AG04450 (cell line): ENCODE measurements at regions not wholly inside any gene's neighbourhood (a gene's known extent, or its start where the extent isn't known, plus 50 kb on each side); places are given as distances from the start of the nearest gene placed in this dataset.

Experiments used
- CTCF ChIA-PET: fragments of 300-600, 350-600 bp; formaldehyde crosslinking; extraction: SDS; loops from one replicate; lab custom pipeline; 2022; ENCODE audit warnings: antibody characterized with exemption, inconsistent platforms; lab: Charles Lee
- POLR2A ChIA-PET: fragments of 350-600 bp; formaldehyde crosslinking; extraction: SDS; loops from one replicate; lab custom pipeline; 2021; ENCODE audit warnings: antibody characterized with exemption, inconsistent platforms; lab: Yijun Ruan, JAX
- DNase-seq: peaks from one replicate; pipeline ENCODE4 v3.0.0-alpha.2; 2011; ENCODE audit warnings: low read depth, low spot score
- H3K27ac ChIP-seq: one replicate; pipeline ENCODE4 v1.5.1; 2012; ENCODE audit warnings: low read depth, low read length, control low read depth
- H3K27me3 ChIP-seq: one replicate; pipeline ENCODE4 v1.6.0; 2012; ENCODE audit warnings: low read length; ENCODE audit not compliant: control insufficient read depth, insufficient read depth
- H3K4me3 ChIP-seq: 2 replicates; pipeline ENCODE4 v1.5.1; 2011; ENCODE audit warnings: mild to moderate bottlenecking, low read depth, low read length, control low read depth
- H3K9me3 ChIP-seq: 2 replicates; pipeline ENCODE4 v1.5.1; 2012; ENCODE audit warnings: low read length; ENCODE audit not compliant: control insufficient read depth, insufficient read depth
- CTCF ChIP-seq: IDR thresholded peaks from 2 replicates; pipeline ENCODE4 v1.5.1; 2011; ENCODE audit warnings: low read depth, low read length, control low read depth, inconsistent platforms

GRCh38 chr6:111984516-111985201 is 69.2 kb upstream of the CCN6 start:
- no peaks in the 10 kb centered on the region for H3K27me3 ChIP-seq
- DNase-seq: no peak
- POLR2A ChIA-PET: interaction anchor here (1.1 to 1.2 kb wide), 2 partner anchors 11 to 12 kb away, joined by 3 read pairs; no protein-coding TSS in a partner anchor

GRCh38 chr6:111985202-111985731 is 68.6 kb upstream of the CCN6 start:
- POLR2A ChIA-PET: interaction anchor here (1.1 to 1.2 kb wide), 2 partner anchors 11 to 12 kb away, joined by 3 read pairs; no protein-coding TSS in a partner anchor
- Histone ChIP-seq H3K27ac (no peak overlapping the region), H3K4me3 (no peak overlapping the region), H3K9me3 (no peaks in the 10 kb centered on the region), H3K27me3 (no peaks in the 10 kb centered on the region)
- CTCF ChIA-PET: interaction anchor here (1.1 to 1.2 kb wide), 2 partner anchors 11 to 44 kb away, joined by 3 to 4 read pairs; no protein-coding TSS in a partner anchor
- TF ChIP-seq CTCF: no peak
- DNase-seq: peak; percentile 59

More at GRCh38 chr6:111984516-111985201, 69.2 kb upstream of the CCN6 start:
- no peaks in the 10 kb centered on the region for H3K9me3 ChIP-seq
- CTCF ChIA-PET: interaction anchor here (1.1 to 1.2 kb wide), 2 partner anchors 12 to 44 kb away, joined by 3 to 4 read pairs; no protein-coding TSS in a partner anchor
- no peak for TF ChIP-seq CTCF
- no peak overlapping the region for H3K27ac ChIP-seq
- no peak overlapping the region for H3K4me3 ChIP-seq

DNA sequence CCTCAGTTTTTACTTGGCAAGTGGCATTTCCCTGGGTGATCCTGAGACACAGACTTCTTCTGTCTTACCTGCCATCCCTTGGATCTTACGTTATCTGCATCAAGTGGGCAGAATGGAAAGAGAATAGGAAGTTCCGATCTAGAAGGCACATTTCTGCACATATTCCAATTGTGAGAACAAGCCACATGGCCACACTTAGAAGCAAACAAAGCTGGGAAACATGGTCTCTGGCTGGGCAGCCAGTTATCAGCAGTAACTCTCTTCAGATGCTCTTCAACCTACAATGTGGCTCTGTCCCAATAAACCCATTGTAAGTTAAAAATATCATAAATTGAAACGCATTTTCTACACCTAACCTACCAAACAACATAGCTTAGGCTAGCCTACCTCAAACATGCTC is 67.3 kb upstream of the CCN6 start:
- no peaks in the 10 kb centered on the region for H3K9me3 ChIP-seq
- DNase-seq: no peak
- H3K4me3 ChIP-seq: no peak overlapping the region
- POLR2A ChIA-PET: no interaction called here
- CTCF ChIA-PET: interaction anchor here (1.1 to 1.5 kb wide), 2 partner anchors 10 to 57 kb away, joined by 5 to 9 read pairs; no protein-coding TSS in a partner anchor
- no peaks in the 10 kb centered on the region for H3K27me3 ChIP-seq
- H3K27ac ChIP-seq: no peak overlapping the region
- no peak for TF ChIP-seq CTCF

DNA sequence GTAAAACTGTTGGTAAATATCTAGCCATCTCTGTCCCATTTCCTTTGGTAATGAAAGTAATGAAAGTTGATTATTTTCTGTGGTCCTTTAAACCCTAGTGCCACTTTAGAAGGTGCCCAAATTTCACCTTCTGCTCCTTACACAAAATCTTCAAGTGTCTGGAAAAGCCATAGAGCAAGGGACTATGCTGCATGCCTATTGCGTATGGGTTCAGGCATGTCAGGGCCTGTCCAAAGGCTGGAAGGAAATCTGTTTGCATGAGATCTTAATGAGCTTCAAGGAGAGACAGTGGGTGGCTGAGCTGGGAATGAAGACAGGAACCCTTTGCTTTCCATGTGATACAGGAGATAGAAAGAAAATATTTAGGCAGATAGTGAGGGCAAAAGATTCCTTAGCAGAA is 66.6 kb upstream of the CCN6 start:
- CTCF ChIA-PET: interaction anchor here (0.8 to 1.5 kb wide), 3 partner anchors 10 to 277 kb away, joined by 3 to 9 read pairs (median 5); no protein-coding TSS in a partner anchor
- DNase-seq: no peak
- Histone ChIP-seq H3K27ac (no peak overlapping the region), H3K27me3 (no peaks in the 10 kb centered on the region), H3K4me3 (no peak overlapping the region), H3K9me3 (no peaks in the 10 kb centered on the region)
- POLR2A ChIA-PET: no interaction called here
- TF ChIP-seq CTCF: no peak

GRCh38 chr6:111988926-111989325 is 65.0 kb upstream of the CCN6 start:
- Histone ChIP-seq H3K9me3 (no peaks in the 10 kb centered on the region), H3K27me3 (no peaks in the 10 kb centered on the region), H3K4me3 (no peak overlapping the region), H3K27ac (no peak overlapping the region)
- ChIA-PET CTCF (no interaction called here), POLR2A (no interaction called here)
- no peak for DNase-seq
- TF ChIP-seq CTCF: no peak
